Bronchial epithelial cell (primary cell): ENCODE measurements at regions not wholly inside any gene's neighbourhood (a gene's known extent, or its start where the extent isn't known, plus 50 kb on each side); places are given as distances from the start of the nearest gene placed in this dataset.
"Not testable (repeated sequence)": the region's sequence is repeated elsewhere in the genome, so short reads cannot be mapped to it uniquely, and the experiment has no call there.

ENCODE experiments used
- DNase-seq: peaks from one replicate; pipeline ENCODE4 v3.0.0-alpha.2; 2010; ENCODE audit warnings: low read depth
- FAIRE-seq: peaks from 2 replicates; lab custom pipeline; 2011; peaks lifted over from hg19 to GRCh38; lab: Jason Lieb, UNC
- H3K27me3 ChIP-seq: 2 replicates; pipeline ENCODE4 v1.5.1; 2011; ENCODE audit warnings: low read length; ENCODE audit not compliant: control insufficient read depth, insufficient read depth
- H3K36me3 ChIP-seq: 2 replicates; pipeline ENCODE4 v1.5.1; 2011; ENCODE audit warnings: low read length; ENCODE audit not compliant: control insufficient read depth, insufficient read depth
- H3K4me3 ChIP-seq: 2 replicates; pipeline ENCODE4 v1.5.1; 2011; ENCODE audit warnings: mild to moderate bottlenecking, low read depth, low read length, control low read depth
- TF ChIP-seq, protein P1 (sequence below): IDR thresholded peaks from 2 replicates; pipeline ENCODE4 v1.5.1; 2011; ENCODE audit warnings: mild to moderate bottlenecking, moderate library complexity, low read length, control low read depth, inconsistent platforms; ENCODE audit not compliant: insufficient read depth, severe bottlenecking

DNA sequence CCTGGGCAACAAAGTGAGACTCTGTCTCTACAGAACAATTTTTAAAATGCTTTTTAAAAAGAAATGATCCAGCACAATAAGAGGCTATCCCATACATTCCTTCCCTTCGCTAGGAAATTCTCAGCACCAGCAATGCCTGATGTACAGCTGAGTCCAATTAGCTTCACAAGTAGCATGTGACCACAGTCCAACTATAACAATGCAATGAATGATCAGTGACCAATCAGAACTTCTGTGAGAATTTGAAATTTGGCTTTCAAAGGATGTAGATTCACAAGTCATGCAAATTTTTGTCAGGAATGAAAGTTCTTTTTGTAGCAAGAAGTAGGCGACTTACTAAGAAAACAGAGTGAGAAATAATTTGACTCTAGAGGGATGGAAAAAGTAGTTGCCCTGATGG, 278.5 kb upstream of the UGT8 start:
- TF ChIP-seq, protein P1, sequence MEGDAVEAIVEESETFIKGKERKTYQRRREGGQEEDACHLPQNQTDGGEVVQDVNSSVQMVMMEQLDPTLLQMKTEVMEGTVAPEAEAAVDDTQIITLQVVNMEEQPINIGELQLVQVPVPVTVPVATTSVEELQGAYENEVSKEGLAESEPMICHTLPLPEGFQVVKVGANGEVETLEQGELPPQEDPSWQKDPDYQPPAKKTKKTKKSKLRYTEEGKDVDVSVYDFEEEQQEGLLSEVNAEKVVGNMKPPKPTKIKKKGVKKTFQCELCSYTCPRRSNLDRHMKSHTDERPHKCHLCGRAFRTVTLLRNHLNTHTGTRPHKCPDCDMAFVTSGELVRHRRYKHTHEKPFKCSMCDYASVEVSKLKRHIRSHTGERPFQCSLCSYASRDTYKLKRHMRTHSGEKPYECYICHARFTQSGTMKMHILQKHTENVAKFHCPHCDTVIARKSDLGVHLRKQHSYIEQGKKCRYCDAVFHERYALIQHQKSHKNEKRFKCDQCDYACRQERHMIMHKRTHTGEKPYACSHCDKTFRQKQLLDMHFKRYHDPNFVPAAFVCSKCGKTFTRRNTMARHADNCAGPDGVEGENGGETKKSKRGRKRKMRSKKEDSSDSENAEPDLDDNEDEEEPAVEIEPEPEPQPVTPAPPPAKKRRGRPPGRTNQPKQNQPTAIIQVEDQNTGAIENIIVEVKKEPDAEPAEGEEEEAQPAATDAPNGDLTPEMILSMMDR: no peak
- Histone ChIP-seq H3K36me3 (no peaks in the 10 kb centered on the region), H3K27me3 (no peaks in the 10 kb centered on the region), H3K4me3 (no peak overlapping the region)
- FAIRE-seq: no peak
- no peak for DNase-seq

GRCh38 chr4:114321366-114321765, 277.2 kb upstream of the UGT8 start:
- DNase-seq (no peak), FAIRE-seq (no peak)
- Histone ChIP-seq H3K27me3 (no peaks in the 10 kb centered on the region), H3K36me3 (no peaks in the 10 kb centered on the region), H3K4me3 (no peak overlapping the region)
- TF ChIP-seq, protein P1: no peak

- no peak for FAIRE-seq
Measured at GRCh38 chr4:114323841-114324240, 274.8 kb upstream of the UGT8 start.

DNA sequence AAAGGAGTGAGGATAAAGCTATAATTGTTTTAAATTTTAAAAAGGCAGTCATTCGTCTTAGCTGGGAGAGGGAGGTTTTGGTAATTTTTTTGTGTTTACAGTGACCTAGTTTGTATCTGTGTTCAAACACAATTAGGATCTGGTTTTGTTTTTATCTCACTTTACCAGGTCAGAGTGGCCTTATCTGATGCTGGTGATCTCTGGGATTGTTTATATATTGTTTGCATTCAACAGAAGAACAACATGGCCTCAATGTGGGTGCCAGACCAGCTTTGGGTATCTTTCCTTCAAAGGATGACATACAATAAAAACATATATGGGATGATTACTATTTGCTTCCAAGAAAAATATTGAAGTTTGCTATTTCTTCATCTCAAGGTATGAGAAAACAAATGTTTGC, 272.2 kb upstream of the UGT8 start:
- DNase-seq: no peak
- Histone ChIP-seq H3K4me3 (no peak overlapping the region), H3K27me3 (no peaks in the 10 kb centered on the region), H3K36me3 (no peaks in the 10 kb centered on the region)
- TF ChIP-seq, protein P1: no peak
- FAIRE-seq: no peak

More at GRCh38 chr4:114323841-114324240, 274.8 kb upstream of the UGT8 start:
- Histone ChIP-seq H3K27me3 (no peaks in the 10 kb centered on the region), H3K36me3 (no peaks in the 10 kb centered on the region), H3K4me3 (no peak overlapping the region)
- TF ChIP-seq, protein P1: no peak
- DNase-seq: no peak

DNA sequence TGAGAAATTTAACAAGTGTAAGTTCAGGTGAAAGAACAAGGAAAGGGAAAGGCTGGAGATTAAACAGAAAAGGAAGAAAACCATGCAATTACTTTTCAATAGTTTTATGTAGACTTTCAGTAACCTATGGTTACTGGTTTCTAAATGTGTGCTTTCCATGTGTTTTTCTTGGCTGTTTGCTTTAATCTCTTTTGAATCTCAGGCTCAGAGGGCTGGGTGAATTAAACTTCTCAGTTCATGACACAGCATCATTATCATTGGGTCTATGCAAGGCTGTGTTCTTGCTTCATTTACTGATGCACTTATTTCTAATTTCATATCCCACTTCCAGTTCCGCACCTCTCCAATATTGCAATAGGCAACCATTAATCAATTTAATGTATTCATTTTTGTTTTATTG, 266.5 kb upstream of the UGT8 start:
- TF ChIP-seq, protein P1: no peak
- no peak for FAIRE-seq
- Histone ChIP-seq H3K27me3 (no peaks in the 10 kb centered on the region), H3K4me3 (no peak overlapping the region), H3K36me3 (no peaks in the 10 kb centered on the region)
- no peak for DNase-seq

DNA sequence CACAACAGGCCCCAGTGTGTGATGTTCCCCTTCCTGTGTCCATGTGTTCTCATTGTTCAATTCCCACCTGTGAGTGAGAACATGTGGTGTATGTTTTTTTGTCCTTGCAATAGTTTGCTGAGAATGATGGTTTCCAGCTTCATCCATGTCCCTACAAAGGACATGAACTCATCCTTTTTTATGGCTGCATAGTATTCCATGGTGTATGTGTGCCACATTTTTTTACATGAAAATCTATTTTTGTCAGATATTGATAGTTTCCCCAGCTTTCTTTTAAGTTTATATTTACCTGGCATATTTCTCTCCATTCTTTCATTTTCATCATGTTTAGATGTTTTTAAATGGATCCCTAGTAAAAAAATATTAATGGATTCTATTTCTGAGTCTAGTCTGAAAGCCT, 264.2 kb upstream of the UGT8 start:
- DNase-seq, H3K27me3 ChIP-seq, H3K4me3 ChIP-seq, H3K36me3 ChIP-seq, FAIRE-seq: not testable (repeated sequence)
